K562 (cell line): ENCODE measurements at regions not wholly inside any gene's neighbourhood (a gene's known extent, or its start where the extent isn't known, plus 50 kb on each side); places are given as distances from the start of the nearest gene placed in this dataset.
A peak's percentile ranks its signal among the peaks of the same experiment; 100 is the strongest.
"Not testable (repeated sequence)": the region's sequence is repeated elsewhere in the genome, so short reads cannot be mapped to it uniquely, and the experiment has no call there.

Experiments used
- ATAC-seq: fragments of 200-7000 bp; cut with Tn5 transposase; 3 replicates; pipeline ENCODE4 v1.9.1; 2020; ENCODE audit warnings: moderate library complexity
- BruUV-seq: library from RNA; stranded (reverse); fragments of 400-500 nt; replicated peaks from 2 replicates; lab custom pipeline; 2021; lab: Mats Ljungman, UMichigan
- CTCF ChIA-PET: fragments of 300-600 bp; formaldehyde crosslinking; extraction: SDS; loops from one replicate; lab custom pipeline; 2021; ENCODE audit warnings: low intra/inter-chr PET ratio; lab: Yijun Ruan, JAX
- POLR2A ChIA-PET: fragments of 300-600, 350-650 bp; sonication (Branson Sonifier 250); formaldehyde crosslinking; extraction: SDS; loops from one replicate; lab custom pipeline; 2021; ENCODE audit warnings: antibody characterized with exemption, inconsistent platforms; lab: Yijun Ruan, JAX
- DNase-seq, 4 experiments: peaks; one replicate each; pipeline versions ENCODE4 v3.0.0 to v3.0.0-alpha.2; 2011 to 2018; ENCODE audit warnings: low spot score in 3 of 4, mixed read lengths in 3 of 4; ENCODE audit errors: extremely low read depth in 1 of 4
- FAIRE-seq: peaks from 2 replicates; lab custom pipeline; 2011; peaks lifted over from hg19 to GRCh38; lab: Jason Lieb, UNC
- H2AFZ ChIP-seq: 2 replicates; pipeline ENCODE4 v1.6.0; 2011; ENCODE audit warnings: low read depth, low read length, control low read depth, inconsistent platforms
- H3K27ac ChIP-seq: fragments of 200-600 bp; 3 replicates; pipeline ENCODE4 v1.8.0; 2011; ENCODE audit warnings: low read depth, mild to moderate bottlenecking, control low read depth, inconsistent platforms, low read length, moderate library complexity, mixed read lengths; ENCODE audit errors: extremely low read depth
- H3K27me3 ChIP-seq, 2 experiments: fragments of 300-600 bp in 1 of 2; 2 replicates in 1 of 2; 3 replicates in 1 of 2; pipeline versions ENCODE4 v1.6.0 to v1.8.0; 2011; ENCODE audit warnings: inconsistent platforms in 2 of 2, low read length in 2 of 2, mild to moderate bottlenecking in 1 of 2, mixed read lengths in 1 of 2, moderate library complexity in 1 of 2; ENCODE audit not compliant: control insufficient read depth in 2 of 2, insufficient read depth in 2 of 2
- H3K36me3 ChIP-seq: fragments of 300-600 bp; 3 replicates; pipeline ENCODE4 v1.8.0; 2011; ENCODE audit warnings: mild to moderate bottlenecking, low read length, inconsistent platforms; ENCODE audit not compliant: control insufficient read depth, insufficient read depth
- H3K4me1 ChIP-seq, 2 experiments: fragments of 200-600 bp in 1 of 2; replicated peaks in 1 of 2; 2 replicates in 1 of 2; 3 replicates in 1 of 2; pipeline versions ENCODE4 v1.5.1 to v1.8.0; 2011; ENCODE audit warnings: inconsistent platforms in 2 of 2, low read length in 2 of 2, mild to moderate bottlenecking in 1 of 2, mixed read lengths in 1 of 2, moderate library complexity in 1 of 2; ENCODE audit not compliant: control insufficient read depth in 2 of 2, insufficient read depth in 2 of 2
- H3K4me2 ChIP-seq: 2 replicates; pipeline ENCODE4 v1.6.1; 2011; ENCODE audit warnings: low read length, control low read depth, inconsistent platforms, mixed read lengths; ENCODE audit not compliant: insufficient read depth
- H3K4me3 ChIP-seq: fragments of 200-600 bp; sonication (generic), shearing (Covaris generic); 2 replicates; pipeline ENCODE4 v1.5.1; 2016; ENCODE audit warnings: control low read depth, inconsistent platforms
- H3K79me2 ChIP-seq: fragments of 200-600 bp; 3 replicates; pipeline ENCODE4 v1.8.0; 2011; ENCODE audit warnings: low read length, inconsistent platforms; ENCODE audit not compliant: control insufficient read depth, insufficient read depth
- H3K9ac ChIP-seq, 2 experiments: 2 replicates each; pipeline versions ENCODE4 v1.6.0 to v1.6.1; 2011; ENCODE audit warnings: low read depth in 2 of 2, low read length in 2 of 2, control low read depth in 1 of 2, inconsistent platforms in 1 of 2, mild to moderate bottlenecking in 1 of 2, mixed read lengths in 1 of 2; ENCODE audit not compliant: insufficient read depth in 1 of 2
- H3K9me1 ChIP-seq: one replicate; pipeline ENCODE4 v1.6.0; 2011; ENCODE audit warnings: inconsistent platforms, mild to moderate bottlenecking, low read length, moderate library complexity; ENCODE audit not compliant: control insufficient read depth, insufficient read depth
- H3K9me3 ChIP-seq: replicated peaks from 2 replicates; pipeline ENCODE4 v1.5.1; 2011; ENCODE audit warnings: low read depth, low read length, inconsistent platforms; ENCODE audit not compliant: control insufficient read depth, insufficient read depth
- H4K20me1 ChIP-seq: replicated peaks from 2 replicates; pipeline ENCODE4 v1.6.1; 2011; ENCODE audit warnings: low read length, inconsistent platforms, mixed read lengths; ENCODE audit not compliant: control insufficient read depth, insufficient read depth
- CTCF ChIP-seq, 3 experiments: IDR thresholded peaks in 2 of 3; conservative IDR thresholded peaks in 1 of 3; 2 replicates each; pipeline ENCODE4 v1.5.1; 2011 to 2012; ENCODE audit warnings: low read length in 3 of 3, mild to moderate bottlenecking in 3 of 3, control low read depth in 2 of 3, improper control_type of control experiment in 1 of 3, inconsistent platforms in 1 of 3, low read depth in 1 of 3, mixed read lengths in 1 of 3, moderate library complexity in 1 of 3; ENCODE audit not compliant: insufficient read depth in 2 of 3
- MEIS2 ChIP-seq: fragments of 450-650 bp; IDR thresholded peaks from 2 replicates; pipeline ENCODE4 v1.6.1; 2014; ENCODE audit warnings: mild to moderate bottlenecking; ENCODE audit not compliant: partially characterized antibody
- PKNOX1 ChIP-seq: fragments of 450-650 bp; IDR thresholded peaks from 2 replicates; pipeline ENCODE4 v1.6.1; 2016
- SPI1 ChIP-seq: IDR thresholded peaks from 2 replicates; pipeline ENCODE4 v1.6.1; 2011; ENCODE audit warnings: low read depth, low read length, control low read depth, borderline replicate concordance
- WGBS: fragments of 100-300 bp; shearing (Covaris generic); methylation state at CpG from one replicate; pipeline ENCODE4 v1.1.6; 2016; ENCODE audit warnings: low coverage, mixed read lengths; ENCODE audit not compliant: insufficient coverage; ENCODE audit errors: missing lambda C conversion rate; 5-methylcytosine and 5-hydroxymethylcytosine counted together
- in situ Hi-C: fragments of 300-500 bp; cut with MboI; formaldehyde crosslinking; loops from 4 replicates; pipeline ENCODE4 v1.15.0; 2018; ENCODE audit warnings: inconsistent platforms, mixed read lengths
- intact Hi-C: fragments of 100-400 bp; cut with micrococcal nuclease; formaldehyde crosslinking; loops from 2 replicates; pipeline ENCODE4 v1.14.2; 2022

DNA sequence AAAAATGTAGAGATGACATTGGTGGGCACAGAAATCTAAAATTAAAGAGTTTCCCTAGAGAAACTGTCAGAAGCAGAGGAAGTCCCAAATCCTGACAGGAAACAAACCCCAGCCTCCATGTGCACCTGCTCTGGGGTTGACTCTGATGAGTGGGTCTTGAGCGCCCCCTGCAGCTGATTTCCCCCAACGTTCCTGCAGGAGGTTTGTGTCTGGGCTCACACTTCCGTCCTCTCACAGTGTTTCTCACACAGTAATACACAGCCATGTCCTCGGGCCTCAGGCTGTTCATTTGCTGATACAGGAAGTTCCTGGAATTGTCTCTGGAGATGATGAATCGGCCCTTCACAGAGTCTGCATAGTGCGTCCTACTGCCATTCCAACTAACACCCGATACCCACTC is 670.1 kb downstream of the TMEM121 start:
- BruUV-seq, H3K79me2 ChIP-seq, H3K9ac ChIP-seq, H2AFZ ChIP-seq, CTCF ChIA-PET, in situ Hi-C loops, H3K9me1 ChIP-seq, H3K36me3 ChIP-seq, H3K27ac ChIP-seq, intact Hi-C loops, H3K4me2 ChIP-seq, POLR2A ChIA-PET, H3K4me3 ChIP-seq, H3K9me3 ChIP-seq, H4K20me1 ChIP-seq, H3K4me1 ChIP-seq, H3K27me3 ChIP-seq: not testable (repeated sequence)
- FAIRE-seq (peak; percentile 52), ATAC-seq (peak; percentile 59; the same call in 2 of the 3 replicates), DNase-seq (peak in 3 of 4 experiments; percentile 8 to 44 (median 13))
- 0% methylated on average over 4 of the region's 7 CpGs for WGBS
- TF ChIP-seq MEIS2 (peak; percentile 10), CTCF (IDR thresholded peaks at IDR 0.05 in 2 of 3, conservative IDR thresholded peaks at IDR 0.05 in 1 of 3; ENCODE audit: insufficient read depth in 2 of 3, low read depth in 1 of 3, low read length in 3 of 3) (peak; percentile 33 to 49 (median 38); a peak in 4 of 6 replicates), PKNOX1 (peak; percentile 29; the same call in 1 of the 2 replicates), SPI1 (peak; percentile 9; the same call in 1 of the 2 replicates)

GRCh38 chr14:106197264-106197663 is 670.9 kb downstream of the TMEM121 start:
- DNase-seq, H3K27me3 ChIP-seq, H3K27ac ChIP-seq, POLR2A ChIA-PET, H3K79me2 ChIP-seq, H3K36me3 ChIP-seq, H4K20me1 ChIP-seq, BruUV-seq, H3K4me2 ChIP-seq, CTCF ChIA-PET, intact Hi-C loops, in situ Hi-C loops, H2AFZ ChIP-seq, H3K9ac ChIP-seq, H3K9me1 ChIP-seq, H3K9me3 ChIP-seq, H3K4me1 ChIP-seq, FAIRE-seq, H3K4me3 ChIP-seq, ATAC-seq: not testable (repeated sequence)
- WGBS = 14% methylated on average over 3 of the region's 4 CpGs
